Non-pigmented ciliary epithelial cell (primary cell): ENCODE measurements at regions not wholly inside any gene's neighbourhood (a gene's known extent, or its start where the extent isn't known, plus 50 kb on each side); places are given as distances from the start of the nearest gene placed in this dataset.

Source experiments
- DNase-seq: peaks from one replicate; pipeline ENCODE4 v3.0.0-alpha.2; 2010; ENCODE audit warnings: low read depth

- no peak for DNase-seq
Measured at GRCh38 chr5:66472010-66472409, 124.2 kb upstream of the MAST4 start.

- DNase-seq: no peak
Measured at GRCh38 chr5:66475731-66476130, 120.5 kb upstream of the MAST4 start.

GRCh38 chr5:66477596-66477995 lies 118.6 kb upstream of the MAST4 start:
- no peak for DNase-seq

- no peak for DNase-seq
Measured at GRCh38 chr5:66494437-66494836, 101.8 kb upstream of the MAST4 start.

- no peak for DNase-seq
Measured at GRCh38 chr5:66498791-66499207, 97.4 kb upstream of the MAST4 start.

- DNase-seq: no peak
Measured at GRCh38 chr5:66503203-66503789, 92.9 kb upstream of the MAST4 start.

- DNase-seq: no peak
Measured at GRCh38 chr5:66507106-66507505, 89.1 kb upstream of the MAST4 start.

- DNase-seq: no peak
Measured at GRCh38 chr5:66511491-66511890, 84.7 kb upstream of the MAST4 start.

GRCh38 chr5:66513130-66513529 lies 83.1 kb upstream of the MAST4 start:
- no peak for DNase-seq

- no peak for DNase-seq
Measured at GRCh38 chr5:66515209-66515608, 81.0 kb upstream of the MAST4 start.

- DNase-seq: no peak
Measured at GRCh38 chr5:66516550-66516949, 79.6 kb upstream of the MAST4 start.

- no peak for DNase-seq
Measured at GRCh38 chr5:66517351-66517750, 78.8 kb upstream of the MAST4 start.

GRCh38 chr5:66518052-66518451 lies 78.1 kb upstream of the MAST4 start:
- no peak for DNase-seq

GRCh38 chr5:66518753-66519152 lies 77.4 kb upstream of the MAST4 start:
- DNase-seq: no peak

GRCh38 chr5:66519626-66520025 lies 76.6 kb upstream of the MAST4 start:
- no peak for DNase-seq

- no peak for DNase-seq
Measured at GRCh38 chr5:66520854-66521253, 75.3 kb upstream of the MAST4 start.

GRCh38 chr5:66527478-66528035 lies 68.6 kb upstream of the MAST4 start:
- DNase-seq: no peak

- DNase-seq: no peak
Measured at GRCh38 chr5:66529182-66529581, 67.0 kb upstream of the MAST4 start.

GRCh38 chr5:66529704-66530103 lies 66.5 kb upstream of the MAST4 start:
- no peak for DNase-seq

GRCh38 chr5:66538126-66538525 lies 58.1 kb upstream of the MAST4 start:
- DNase-seq: no peak

- no peak for DNase-seq
Measured at GRCh38 chr5:66538531-66538930, 57.7 kb upstream of the MAST4 start.

GRCh38 chr5:66540078-66540477 lies 56.1 kb upstream of the MAST4 start:
- no peak for DNase-seq

- no peak for DNase-seq
Measured at GRCh38 chr5:66542711-66543110, 53.5 kb upstream of the MAST4 start.
